Neural progenitor cell (in vitro differentiated cells): ENCODE measurements at regions not wholly inside any gene's neighbourhood (a gene's known extent, or its start where the extent isn't known, plus 50 kb on each side); places are given as distances from the start of the nearest gene placed in this dataset.

Source experiments
- CTCF ChIP-seq: fragments of 200-600 bp; sonication (generic); IDR thresholded peaks from 2 replicates; pipeline ENCODE4 v1.5.1; 2017; ENCODE audit warnings: antibody characterized with exemption, mild to moderate bottlenecking
- EZH2 ChIP-seq: fragments of 200-600 bp; sonication (generic); IDR thresholded peaks from 2 replicates; pipeline ENCODE4 v1.6.1; 2017; ENCODE audit warnings: antibody characterized with exemption, mild to moderate bottlenecking, moderate library complexity

- TF ChIP-seq EZH2 (no peak), CTCF (no peak)
Observed at GRCh38 chr2:158741625-158742024, 53.5 kb upstream of the DAPL1 start.
